ENCODE measurements at regions not wholly inside any gene's neighbourhood (a gene's known extent, or its start where the extent isn't known, plus 50 kb on each side); places are given as distances from the start of the nearest gene placed in this dataset.

DNA sequence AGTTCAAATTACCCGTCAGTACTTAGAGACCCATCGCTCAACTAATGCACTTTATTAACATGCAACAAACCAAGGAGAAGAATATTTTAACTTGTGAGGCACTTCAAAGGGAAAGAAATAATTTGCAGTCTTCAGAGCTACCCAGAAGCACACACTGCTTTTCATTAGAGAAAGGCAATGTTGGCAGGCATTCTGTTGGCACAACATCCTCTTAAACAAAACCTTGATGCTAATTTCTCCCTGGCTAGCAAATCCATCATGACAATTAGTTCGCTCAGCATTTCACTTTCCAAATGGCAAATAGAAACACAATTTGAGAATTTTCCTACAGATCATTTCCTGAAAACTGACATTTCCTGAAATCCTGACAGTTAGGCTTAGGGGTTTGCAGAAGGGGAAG, 155.6 kb upstream of the FAM13C start:
- H3K27ac ChIP-seq: no peak overlapping the region
- no peak for TF ChIP-seq TP53 (CRISPR knock-in tag; IDR thresholded peaks at IDR 0.05)
- TF ChIP-seq ATOH8 (CRISPR knock-in tag; IDR thresholded peaks at IDR 0.05; ENCODE audit: low read depth): no peak
- no peak for TF ChIP-seq E2F6 (IDR thresholded peaks at IDR 0.05; ENCODE audit: borderline replicate concordance, low read depth)
- TF ChIP-seq CHD2 (IDR thresholded peaks at IDR 0.05; ENCODE audit: low read length, partially characterized antibody): no peak
- TF ChIP-seq, protein P1, sequence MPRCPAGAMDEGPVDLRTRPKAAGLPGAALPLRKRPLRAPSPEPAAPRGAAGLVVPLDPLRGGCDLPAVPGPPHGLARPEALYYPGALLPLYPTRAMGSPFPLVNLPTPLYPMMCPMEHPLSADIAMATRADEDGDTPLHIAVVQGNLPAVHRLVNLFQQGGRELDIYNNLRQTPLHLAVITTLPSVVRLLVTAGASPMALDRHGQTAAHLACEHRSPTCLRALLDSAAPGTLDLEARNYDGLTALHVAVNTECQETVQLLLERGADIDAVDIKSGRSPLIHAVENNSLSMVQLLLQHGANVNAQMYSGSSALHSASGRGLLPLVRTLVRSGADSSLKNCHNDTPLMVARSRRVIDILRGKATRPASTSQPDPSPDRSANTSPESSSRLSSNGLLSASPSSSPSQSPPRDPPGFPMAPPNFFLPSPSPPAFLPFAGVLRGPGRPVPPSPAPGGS (IDR thresholded peaks at IDR 0.05): no peak
- no peak for TF ChIP-seq HOXB5 (CRISPR knock-in tag; IDR thresholded peaks at IDR 0.05)
- no peak for TF ChIP-seq CBX2 (IDR thresholded peaks at IDR 0.05; ENCODE audit: borderline replicate concordance, low read depth)
- no peak for TF ChIP-seq PHF8 (IDR thresholded peaks at IDR 0.05; ENCODE audit: borderline replicate concordance, low read depth)
- no peak for TF ChIP-seq KDM5A (IDR thresholded peaks at IDR 0.05)
- no peak for TF ChIP-seq RAD21 (conservative IDR thresholded peaks at IDR 0.05 in 1 of 2, IDR thresholded peaks at IDR 0.05 in 1 of 2)
- no peak for TF ChIP-seq GATA3 (IDR thresholded peaks at IDR 0.05; ENCODE audit: borderline replicate concordance)
- no peak for TF ChIP-seq JUN (IDR thresholded peaks at IDR 0.05)
- no peak for TF ChIP-seq EP300 (IDR thresholded peaks at IDR 0.05)
- TF ChIP-seq NPAS2 (CRISPR knock-in tag; IDR thresholded peaks at IDR 0.05; ENCODE audit: borderline replicate concordance): no peak
- TF ChIP-seq SMC3 (IDR thresholded peaks at IDR 0.05): no peak
- no peak for TF ChIP-seq MAFK (IDR thresholded peaks at IDR 0.05; ENCODE audit: partially characterized antibody)
- TF ChIP-seq CBX8 (IDR thresholded peaks at IDR 0.05): no peak
- TF ChIP-seq POLR2A (IDR thresholded peaks at IDR 0.05; ENCODE audit: low read length): no peak
- no peak for TF ChIP-seq MAX (IDR thresholded peaks at IDR 0.05)
- H3K4me3 ChIP-seq: no peak overlapping the region
- FAIRE-seq (no peak), ATAC-seq (no peak), DNase-seq (ENCODE audit: low read depth in 1 of 2, low spot score in 1 of 2) (no peak)
- ChIA-PET CTCF (no interaction called here), POLR2A (no interaction called here)
- WGBS (ENCODE audit: missing lambda C conversion rate): 39% methylated on average over 3 of the region's 3 CpGs
- no peaks in the 10 kb centered on the region for H3K9me3 ChIP-seq
- H3K4me2 ChIP-seq: no peak overlapping the region
- no peaks in the 10 kb centered on the region for H3K4me1 ChIP-seq

DNA sequence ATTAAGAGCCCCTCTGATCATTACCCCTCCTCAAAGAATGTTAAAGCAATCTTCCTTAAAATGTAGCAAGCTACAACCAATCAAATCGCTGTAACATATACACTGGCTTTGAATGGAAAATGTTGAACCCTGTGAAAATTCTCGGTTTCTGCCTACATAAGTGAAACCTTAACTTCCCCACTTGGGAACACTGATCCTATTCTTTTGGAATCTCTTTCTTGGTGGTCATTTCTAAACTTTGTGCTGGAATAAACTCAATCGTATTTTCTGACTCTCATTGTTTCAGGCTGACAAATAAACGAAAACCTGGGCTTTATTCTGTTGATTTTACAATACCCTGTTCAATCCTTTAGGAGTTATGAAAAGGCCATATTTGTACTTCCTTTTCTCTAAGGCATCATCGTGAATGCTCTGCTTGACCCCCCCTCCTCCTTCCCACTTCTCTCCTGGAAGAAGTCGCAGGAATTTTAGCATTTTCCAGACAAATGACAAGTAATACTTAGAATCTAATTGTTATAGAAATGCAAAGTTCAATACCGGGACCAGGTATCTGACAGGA, 155.1 kb upstream of the FAM13C start:
- Histone ChIP-seq H3K27ac (no peak overlapping the region), H3K4me2 (no peak overlapping the region), H3K4me1 (no peaks in the 10 kb centered on the region), H3K4me3 (no peak overlapping the region), H3K9me3 (no peaks in the 10 kb centered on the region)
- FAIRE-seq: no peak
- TF ChIP-seq ZSCAN20 (CRISPR knock-in tag; IDR thresholded peaks at IDR 0.05) (no peak), TP53 (CRISPR knock-in tag; IDR thresholded peaks at IDR 0.05) (no peak), TFCP2L1 (CRISPR knock-in tag; IDR thresholded peaks at IDR 0.05) (no peak), ZNF302 (CRISPR knock-in tag; IDR thresholded peaks at IDR 0.05) (no peak), RARB (CRISPR knock-in tag; IDR thresholded peaks at IDR 0.05) (no peak), RCOR1 (IDR thresholded peaks at IDR 0.05; ENCODE audit: low read depth, low read length) (no peak), ELK1 (IDR thresholded peaks at IDR 0.05; ENCODE audit: low read depth, low read length) (no peak), ESRRA (IDR thresholded peaks at IDR 0.05; ENCODE audit: borderline replicate concordance, low read length) (no peak), RAD21 (conservative IDR thresholded peaks at IDR 0.05 in 1 of 2, IDR thresholded peaks at IDR 0.05 in 1 of 2) (no peak), POLR2AphosphoS2 (conservative IDR thresholded peaks at IDR 0.05; ENCODE audit: low read length) (no peak), EHF (CRISPR knock-in tag; IDR thresholded peaks at IDR 0.05) (no peak)
- TF ChIP-seq, protein P1 (IDR thresholded peaks at IDR 0.05): no peak
- no peak for ATAC-seq
- POLR2A ChIA-PET: no interaction called here
- CTCF ChIA-PET: interaction anchor here (1.4 kb wide), 1 partner anchor 63 kb away, joined by 4 read pairs; no protein-coding TSS in a partner anchor
- DNase-seq (ENCODE audit: low read depth in 1 of 2, low spot score in 1 of 2): no peak
- 11% methylated on average over 7 of the region's 7 CpGs for WGBS (ENCODE audit: missing lambda C conversion rate)
